ENCODE measurements at regions not wholly inside any gene's neighbourhood (a gene's known extent, or its start where the extent isn't known, plus 50 kb on each side); places are given as distances from the start of the nearest gene placed in this dataset.

DNA sequence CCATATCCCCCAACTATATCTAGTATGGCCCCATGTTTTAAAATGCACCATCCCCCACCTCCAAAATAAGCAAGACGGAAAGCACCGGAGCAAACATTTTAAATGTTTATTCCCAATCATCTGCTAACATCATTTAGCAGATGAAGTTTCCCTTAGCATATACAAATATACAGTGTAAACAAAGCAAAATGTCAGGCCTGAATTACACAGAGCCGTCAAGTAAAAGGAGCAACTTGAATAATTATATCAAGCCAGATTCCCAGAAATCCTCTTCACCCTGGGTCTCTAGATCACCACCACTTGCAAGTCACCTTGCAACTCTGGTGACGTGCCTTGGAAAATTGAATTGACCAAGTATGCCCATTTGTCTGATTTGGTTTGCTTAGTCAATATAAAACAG, 91.6 kb upstream of the COL1A2 start:
- Histone ChIP-seq H3K36me3 (ENCODE audit: low read depth, low read length) (no peaks in the 10 kb centered on the region), H3K4me3 (ENCODE audit: low read length) (no peak overlapping the region), H3K27me3 (ENCODE audit: low read length) (no peaks in the 10 kb centered on the region), H3K4me1 (ENCODE audit: insufficient read depth, low read length) (peaks cover 38% of the 10 kb centered on the region), H3K4me2 (ENCODE audit: low read length) (no peak overlapping the region), H2AFZ (ENCODE audit: low read length) (no peak overlapping the region), H3K9me3 (ENCODE audit: low read length) (no peaks in the 10 kb centered on the region), H3K27ac (ENCODE audit: low read length) (no peak overlapping the region), H4K20me1 (ENCODE audit: low read length) (no peaks in the 10 kb centered on the region), H3K9me2 (replicated peaks; ENCODE audit: low read length) (no peaks in the 10 kb centered on the region), H3K9ac (ENCODE audit: low read length) (no peak overlapping the region), H3F3A (ENCODE audit: low read length, unreplicated experiment) (no peaks in the 10 kb centered on the region), H3K79me2 (ENCODE audit: low read length) (no peaks in the 10 kb centered on the region)
- ATAC-seq (no peak), DNase-seq (no peak)
- POLR2A ChIA-PET (ENCODE audit: unreplicated experiment) = no interaction called here
- BruUV-seq (replicated peaks) = no TSS peak
- TF ChIP-seq EZH2 (IDR thresholded peaks at IDR 0.05; ENCODE audit: low read length, unreplicated experiment) (no peak), CTCF (conservative IDR thresholded peaks at IDR 0.05; ENCODE audit: low read depth, low read length) (no peak), EZH2phosphoT487 (IDR thresholded peaks at IDR 0.05; ENCODE audit: borderline replicate concordance, low read length) (no peak)
- intact Hi-C loops (cut with micrococcal nuclease) = loop anchor here (5.0 kb wide), 1 partner anchor 354 kb away; the partner anchor contains the start of gene SGCE
- CTCF ChIA-PET = no interaction called here

GRCh38 chr7:94303695-94304094, 91.0 kb upstream of the COL1A2 start:
- H3K4me1 ChIP-seq (ENCODE audit: insufficient read depth, low read length) = peaks cover 37% of the 10 kb centered on the region
- ChIA-PET CTCF (no interaction called here), POLR2A (ENCODE audit: unreplicated experiment) (no interaction called here)
- H3K27ac ChIP-seq (ENCODE audit: low read length) = no peak overlapping the region
- H4K20me1 ChIP-seq (ENCODE audit: low read length) = no peaks in the 10 kb centered on the region
- H3K4me2 ChIP-seq (ENCODE audit: low read length) = no peak overlapping the region
- H3K36me3 ChIP-seq (ENCODE audit: low read depth, low read length) = no peaks in the 10 kb centered on the region
- no peaks in the 10 kb centered on the region for H3K9me2 ChIP-seq (replicated peaks; ENCODE audit: low read length)
- H3K27me3 ChIP-seq (ENCODE audit: low read length) = no peaks in the 10 kb centered on the region
- no peak overlapping the region for H2AFZ ChIP-seq (ENCODE audit: low read length)
- TF ChIP-seq CTCF (conservative IDR thresholded peaks at IDR 0.05; ENCODE audit: low read depth, low read length) = no peak
- no peak for TF ChIP-seq EZH2 (IDR thresholded peaks at IDR 0.05; ENCODE audit: low read length, unreplicated experiment)
- no peak for TF ChIP-seq EZH2phosphoT487 (IDR thresholded peaks at IDR 0.05; ENCODE audit: borderline replicate concordance, low read length)
- H3K9ac ChIP-seq (ENCODE audit: low read length) = no peak overlapping the region
- BruUV-seq (replicated peaks) = no TSS peak
- H3F3A ChIP-seq (ENCODE audit: low read length, unreplicated experiment) = no peaks in the 10 kb centered on the region
- no peaks in the 10 kb centered on the region for H3K9me3 ChIP-seq (ENCODE audit: low read length)
- intact Hi-C loops (cut with micrococcal nuclease) = loop anchor here (5.0 kb wide), 1 partner anchor 354 kb away; the partner anchor contains the start of gene SGCE
- no peak overlapping the region for H3K4me3 ChIP-seq (ENCODE audit: low read length)
- ATAC-seq (no peak), DNase-seq (no peak)
- no peaks in the 10 kb centered on the region for H3K79me2 ChIP-seq (ENCODE audit: low read length)

- no peaks in the 10 kb centered on the region for H3K9me3 ChIP-seq (ENCODE audit: low read length)
- H3F3A ChIP-seq (ENCODE audit: low read length, unreplicated experiment) = no peaks in the 10 kb centered on the region
- ChIA-PET POLR2A (ENCODE audit: unreplicated experiment) (no interaction called here), CTCF (no interaction called here)
- no peak overlapping the region for H2AFZ ChIP-seq (ENCODE audit: low read length)
- no peak overlapping the region for H3K4me2 ChIP-seq (ENCODE audit: low read length)
- H3K9ac ChIP-seq (ENCODE audit: low read length) = no peak overlapping the region
- H3K27ac ChIP-seq (ENCODE audit: low read length) = no peak overlapping the region
- H3K27me3 ChIP-seq (ENCODE audit: low read length) = no peaks in the 10 kb centered on the region
- no peak for ATAC-seq
- intact Hi-C loops (cut with micrococcal nuclease) = loop anchor here (5.0 kb wide), 1 partner anchor 352 kb away; the partner anchor contains the start of gene SGCE
- TF ChIP-seq EZH2 (IDR thresholded peaks at IDR 0.05; ENCODE audit: low read length, unreplicated experiment) = no peak
- TF ChIP-seq CTCF (conservative IDR thresholded peaks at IDR 0.05; ENCODE audit: low read depth, low read length) = no peak
- no peak for TF ChIP-seq EZH2phosphoT487 (IDR thresholded peaks at IDR 0.05; ENCODE audit: borderline replicate concordance, low read length)
- no TSS peak for BruUV-seq (replicated peaks)
- H3K36me3 ChIP-seq (ENCODE audit: low read depth, low read length) = no peaks in the 10 kb centered on the region
- H3K79me2 ChIP-seq (ENCODE audit: low read length) = no peaks in the 10 kb centered on the region
- no peaks in the 10 kb centered on the region for H3K9me2 ChIP-seq (replicated peaks; ENCODE audit: low read length)
- H3K4me1 ChIP-seq (ENCODE audit: insufficient read depth, low read length) = peaks cover 26% of the 10 kb centered on the region
- no peak for DNase-seq
- no peaks in the 10 kb centered on the region for H4K20me1 ChIP-seq (ENCODE audit: low read length)
- H3K4me3 ChIP-seq (ENCODE audit: low read length) = no peak overlapping the region
Observed at GRCh38 chr7:94304878-94305277, 89.8 kb upstream of the COL1A2 start.
